ENCODE measurements at regions not wholly inside any gene's neighbourhood (a gene's known extent, or its start where the extent isn't known, plus 50 kb on each side); places are given as distances from the start of the nearest gene placed in this dataset.

DNA sequence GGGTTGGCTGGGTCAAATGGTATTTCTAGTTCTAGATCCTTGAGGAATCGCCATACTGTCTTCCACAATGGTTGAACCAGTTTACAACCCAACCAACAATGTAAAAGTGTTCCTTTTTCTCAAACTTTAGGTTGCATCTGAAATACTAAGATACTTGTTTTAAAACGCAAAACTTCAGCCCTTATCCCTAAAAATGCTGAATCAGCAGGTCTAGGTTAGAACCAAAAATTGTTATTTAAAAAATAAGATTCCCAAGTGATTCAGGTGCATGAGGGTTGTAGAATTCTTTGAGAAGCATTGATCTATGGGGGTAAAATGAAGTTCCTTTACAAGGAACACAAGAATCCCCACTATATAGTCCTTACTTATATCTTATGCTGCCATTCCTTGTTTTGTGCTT, 56.5 kb upstream of the BICC1 start:
- TF ChIP-seq, protein P1, sequence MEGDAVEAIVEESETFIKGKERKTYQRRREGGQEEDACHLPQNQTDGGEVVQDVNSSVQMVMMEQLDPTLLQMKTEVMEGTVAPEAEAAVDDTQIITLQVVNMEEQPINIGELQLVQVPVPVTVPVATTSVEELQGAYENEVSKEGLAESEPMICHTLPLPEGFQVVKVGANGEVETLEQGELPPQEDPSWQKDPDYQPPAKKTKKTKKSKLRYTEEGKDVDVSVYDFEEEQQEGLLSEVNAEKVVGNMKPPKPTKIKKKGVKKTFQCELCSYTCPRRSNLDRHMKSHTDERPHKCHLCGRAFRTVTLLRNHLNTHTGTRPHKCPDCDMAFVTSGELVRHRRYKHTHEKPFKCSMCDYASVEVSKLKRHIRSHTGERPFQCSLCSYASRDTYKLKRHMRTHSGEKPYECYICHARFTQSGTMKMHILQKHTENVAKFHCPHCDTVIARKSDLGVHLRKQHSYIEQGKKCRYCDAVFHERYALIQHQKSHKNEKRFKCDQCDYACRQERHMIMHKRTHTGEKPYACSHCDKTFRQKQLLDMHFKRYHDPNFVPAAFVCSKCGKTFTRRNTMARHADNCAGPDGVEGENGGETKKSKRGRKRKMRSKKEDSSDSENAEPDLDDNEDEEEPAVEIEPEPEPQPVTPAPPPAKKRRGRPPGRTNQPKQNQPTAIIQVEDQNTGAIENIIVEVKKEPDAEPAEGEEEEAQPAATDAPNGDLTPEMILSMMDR (IDR thresholded peaks at IDR 0.05): no peak
- no peak for TF ChIP-seq POLR2AphosphoS5 (IDR thresholded peaks at IDR 0.05)
